GM21619 (cell line): ENCODE measurements at regions not wholly inside any gene's neighbourhood (a gene's known extent, or its start where the extent isn't known, plus 50 kb on each side); places are given as distances from the start of the nearest gene placed in this dataset.
"Not testable (repeated sequence)": the region's sequence is repeated elsewhere in the genome, so short reads cannot be mapped to it uniquely, and the experiment has no call there.

ENCODE experiments used
- ATAC-seq: cut with Tn5 transposase; IDR thresholded peaks from one replicate; pipeline ENCODE4 v1.9.1; 2021; ENCODE audit not compliant: unreplicated experiment

DNA sequence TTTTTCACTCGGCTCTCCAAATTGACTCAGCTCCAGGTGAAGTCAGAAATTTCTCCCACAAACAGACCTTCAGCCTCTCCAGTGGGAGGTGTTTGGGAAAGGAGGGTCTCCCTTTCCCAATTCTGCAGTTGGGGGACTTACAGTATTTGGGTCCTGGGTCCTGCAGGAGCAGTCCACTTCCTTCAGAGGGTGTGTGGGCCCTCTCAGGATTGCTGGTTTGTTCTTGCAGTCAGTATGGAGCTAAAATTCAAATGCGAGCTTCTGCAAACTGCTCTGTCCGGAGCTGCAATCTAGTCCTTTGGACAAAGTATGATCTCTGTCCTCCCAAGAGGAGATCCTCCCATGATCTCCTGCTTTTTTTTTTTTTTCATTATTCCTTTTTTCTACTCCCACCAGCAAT lies 87.9 kb upstream of the MSTN start:
- ATAC-seq = no peak

DNA sequence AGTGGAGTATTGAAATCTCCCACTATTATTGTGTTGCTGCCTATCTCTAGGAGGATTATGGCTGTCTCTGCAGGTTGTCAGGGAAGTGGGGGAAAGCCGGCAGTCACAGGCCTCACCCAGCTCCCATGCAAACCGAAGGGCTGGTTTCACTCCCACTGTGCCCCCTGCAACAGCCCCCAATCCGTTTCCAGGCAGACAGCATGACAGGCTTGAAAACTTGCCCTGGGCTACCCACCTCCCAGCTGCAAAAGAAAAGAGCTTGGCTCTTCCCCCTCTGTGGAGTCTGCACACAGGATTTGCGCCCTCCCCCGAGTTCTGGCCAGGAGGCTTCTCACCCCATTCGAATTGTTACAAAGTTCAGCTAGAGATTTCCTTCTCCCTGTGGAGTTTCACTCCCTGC lies 87.4 kb upstream of the MSTN start:
- ATAC-seq = no peak

DNA sequence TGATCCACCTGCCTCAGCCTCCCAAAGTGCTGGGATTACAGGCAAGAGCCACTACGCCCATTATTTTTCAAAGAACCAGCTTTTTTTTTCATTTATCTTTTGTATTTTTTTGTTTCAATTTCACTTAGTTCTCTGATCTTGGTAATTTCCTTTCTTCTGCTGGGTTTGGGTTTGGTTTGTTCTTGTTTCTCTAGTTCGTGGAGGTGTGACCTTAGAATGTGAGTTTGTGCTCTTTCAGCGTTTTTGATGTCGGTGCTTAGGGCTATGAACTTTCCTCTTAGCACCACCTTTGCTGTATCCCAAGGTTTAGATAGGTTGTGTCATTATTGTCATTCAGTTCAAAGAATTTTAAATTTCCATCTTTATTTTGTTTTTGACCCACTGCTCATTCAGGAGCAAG lies 86.7 kb upstream of the MSTN start:
- no peak for ATAC-seq

DNA sequence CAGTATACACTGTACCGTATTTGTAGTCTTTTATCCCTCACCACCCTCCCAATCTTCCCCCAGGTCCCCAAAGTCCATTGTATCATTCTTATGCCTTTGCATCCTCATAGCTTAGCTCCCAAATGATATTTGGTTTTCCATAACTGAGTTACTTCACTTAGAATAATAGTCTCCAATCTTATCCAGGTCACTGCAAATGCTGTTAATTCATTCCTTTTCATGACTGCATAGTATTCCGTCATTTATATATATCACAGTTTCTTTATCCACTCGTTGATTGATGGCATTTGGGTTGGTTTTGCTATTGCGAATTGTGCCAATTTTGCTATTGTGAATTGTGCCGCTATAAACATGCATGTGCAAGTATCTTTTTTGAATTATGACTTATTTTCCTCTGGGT lies 83.6 kb upstream of the MSTN start:
- ATAC-seq = not testable (repeated sequence)

DNA sequence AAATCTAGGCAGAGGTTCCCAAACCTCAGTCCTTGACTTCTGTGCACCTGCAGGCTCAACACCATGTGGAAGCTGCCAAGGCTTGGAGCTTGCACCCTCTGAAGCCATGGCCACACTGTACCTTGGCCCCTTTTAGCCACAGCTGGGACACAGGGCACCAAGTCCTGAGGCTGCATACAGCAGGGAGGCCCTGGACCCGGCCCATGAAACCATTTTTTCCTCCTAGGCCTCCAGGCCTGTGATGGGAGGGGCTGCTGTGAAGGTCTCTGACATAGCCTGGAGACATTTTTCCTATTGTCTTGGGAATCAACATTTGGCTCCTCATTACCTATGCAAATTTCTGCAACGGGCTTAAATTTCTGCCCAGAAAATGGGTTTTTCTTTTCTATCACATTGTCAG lies 77.9 kb upstream of the MSTN start:
- not testable (repeated sequence) for ATAC-seq

DNA sequence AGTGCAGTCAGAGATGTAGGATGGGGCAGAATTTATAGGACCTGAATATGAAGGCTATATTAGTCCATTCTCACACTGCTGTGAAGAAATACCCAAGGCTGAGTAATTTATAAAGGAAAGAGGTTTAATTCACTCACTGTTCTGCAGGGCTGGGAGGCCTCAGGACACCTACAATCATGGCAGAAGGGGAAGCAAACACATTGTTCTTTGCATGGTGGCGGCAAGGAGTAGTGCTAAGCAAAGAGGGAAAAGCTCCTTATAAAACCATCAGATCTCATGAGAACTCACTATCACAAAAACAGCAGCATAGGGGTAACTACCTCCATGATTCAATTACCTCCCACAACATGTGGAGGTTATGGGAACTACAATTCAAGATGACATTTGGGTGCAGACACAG lies 76.8 kb upstream of the MSTN start:
- no peak for ATAC-seq

GRCh38 chr2:190138032-190138431 lies 75.5 kb upstream of the MSTN start:
- ATAC-seq = no peak

DNA sequence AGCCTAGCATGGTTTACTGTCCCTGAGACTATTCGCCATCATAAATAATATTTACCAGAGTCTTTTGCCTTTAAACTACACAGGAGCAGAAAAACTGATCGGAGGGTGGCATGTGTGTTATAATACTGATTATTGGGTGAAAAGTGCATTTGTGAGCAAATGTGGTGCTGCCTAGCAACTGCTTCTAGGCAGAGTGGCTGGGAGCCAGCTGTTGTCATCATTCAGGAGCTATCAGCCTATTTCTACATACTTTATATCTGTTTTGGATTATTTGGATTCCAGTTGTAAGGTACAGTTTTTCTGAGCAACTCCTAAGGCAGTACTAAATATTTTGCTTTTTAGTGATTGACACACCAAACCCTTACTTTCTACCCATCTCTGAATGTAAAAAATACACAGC lies 75.0 kb upstream of the MSTN start:
- ATAC-seq = no peak

- ATAC-seq = no peak
These were observed 74.3 kb upstream of the MSTN start for GRCh38 chr2:190136825-190137224.

DNA sequence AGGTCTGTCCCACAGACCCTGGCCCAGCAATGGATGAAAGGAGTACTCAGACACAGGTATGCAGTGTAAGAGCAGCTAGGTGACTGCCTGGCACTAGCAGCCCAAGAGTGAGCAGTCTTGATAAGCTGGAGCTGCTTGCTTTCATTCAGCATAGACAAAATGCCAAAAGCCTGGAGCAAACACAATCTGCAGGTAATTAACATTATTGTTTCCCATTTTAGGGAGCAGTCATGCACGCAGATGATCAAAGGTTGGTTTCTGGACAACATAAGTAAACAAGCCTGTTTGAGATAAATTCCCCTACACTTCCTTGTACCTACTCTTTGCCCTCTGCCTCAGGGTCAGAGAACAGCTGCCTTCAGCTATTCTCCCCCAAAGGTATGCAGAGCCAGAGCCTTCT lies 73.7 kb upstream of the MSTN start:
- ATAC-seq = no peak

- ATAC-seq = no peak
These were observed 67.1 kb upstream of the MSTN start for GRCh38 chr2:190129421-190130199.

DNA sequence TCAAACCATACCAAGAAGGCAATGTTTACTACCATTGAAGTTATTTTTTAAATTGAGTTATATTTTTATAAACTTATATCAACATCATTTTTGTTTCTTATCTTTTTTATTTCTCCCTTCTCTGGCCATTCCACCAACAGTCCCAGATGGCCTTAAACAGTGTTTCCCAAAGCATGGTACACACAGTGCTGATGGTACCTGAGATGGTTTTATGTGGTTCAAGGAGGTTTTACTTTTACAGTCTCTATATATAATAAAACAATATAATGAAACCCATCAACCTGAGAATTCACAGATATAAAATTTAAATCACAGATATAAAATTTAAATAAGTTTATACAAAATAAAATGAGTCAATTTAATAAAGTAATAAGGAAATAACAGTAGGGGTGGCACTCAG lies 65.1 kb upstream of the MSTN start:
- ATAC-seq = no peak

GRCh38 chr2:190126798-190127197 lies 64.3 kb upstream of the MSTN start:
- ATAC-seq = no peak

DNA sequence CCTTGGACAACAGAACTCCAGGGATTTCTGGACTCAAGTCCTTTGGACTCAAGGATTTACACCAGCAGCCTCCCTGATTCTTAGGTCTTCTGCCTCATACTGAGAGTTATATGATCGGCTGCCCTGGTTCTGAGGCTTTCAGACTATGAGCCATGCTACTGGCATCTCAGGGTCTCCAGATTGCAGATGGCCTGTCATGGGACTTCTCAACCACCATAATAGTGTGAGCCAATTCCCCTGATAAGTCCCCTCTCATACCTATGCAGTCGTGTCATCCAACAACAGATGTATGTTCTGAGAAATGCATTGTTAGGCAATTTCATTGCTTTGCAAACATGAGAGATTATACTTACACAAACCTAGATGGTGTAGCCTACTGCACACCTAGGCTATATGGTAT lies 61.4 kb upstream of the MSTN start:
- ATAC-seq = no peak

GRCh38 chr2:190121971-190122370 lies 59.4 kb upstream of the MSTN start:
- peak; percentile 53 for ATAC-seq

GRCh38 chr2:190121305-190121704 lies 58.8 kb upstream of the MSTN start:
- no peak for ATAC-seq

DNA sequence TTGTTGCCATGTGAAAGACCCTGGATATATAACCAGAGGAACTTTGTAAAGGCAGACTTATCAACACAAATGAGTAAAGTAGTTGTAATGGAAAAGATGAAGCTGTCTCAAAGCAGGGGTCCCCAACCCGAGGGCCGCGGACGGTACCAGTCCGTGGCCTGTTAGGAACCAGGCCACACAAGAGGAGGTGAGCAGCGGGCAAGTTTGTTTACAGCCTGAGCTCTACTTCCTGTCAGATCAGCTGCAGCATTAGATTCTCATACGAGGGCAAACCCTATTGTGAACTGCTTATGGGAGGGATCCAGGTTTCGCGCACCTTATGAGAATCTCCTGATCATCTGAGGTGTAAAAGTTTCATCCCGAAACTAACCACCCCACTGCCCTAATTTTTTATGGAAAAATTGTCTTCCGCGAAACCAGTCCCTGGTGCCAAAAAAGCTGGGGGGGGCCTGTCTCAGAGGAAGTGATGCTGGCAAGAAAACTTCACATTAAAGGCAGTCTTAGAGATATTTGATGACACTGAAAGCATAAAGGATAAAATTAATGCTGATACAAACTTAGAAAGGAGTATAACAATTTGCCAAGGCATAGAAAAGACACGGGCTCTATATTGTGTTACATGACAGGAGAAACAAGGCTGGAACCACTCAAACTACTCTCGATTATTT lies 57.5 kb upstream of the MSTN start:
- ATAC-seq = no peak

DNA sequence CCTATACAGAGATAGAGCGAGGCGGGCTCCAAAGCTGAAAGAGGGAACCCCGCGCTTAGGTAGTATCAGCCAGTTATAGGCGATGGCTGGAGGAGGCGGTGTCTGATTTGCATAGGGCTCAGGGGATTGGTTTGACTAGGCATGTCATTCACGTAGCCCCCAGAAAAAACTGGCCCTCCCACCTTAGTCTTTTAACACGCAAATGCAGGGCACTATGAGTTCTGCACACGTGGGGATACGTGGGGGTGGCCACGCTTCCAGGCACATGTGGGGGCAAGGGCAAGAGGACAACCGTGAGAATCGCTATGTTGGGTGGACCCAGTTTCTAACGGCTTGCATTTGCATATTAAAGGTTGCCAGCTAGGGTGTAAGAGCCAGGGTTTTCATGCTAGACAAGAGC lies 56.7 kb upstream of the MSTN start:
- no peak for ATAC-seq

- ATAC-seq = no peak
These were observed 54.8 kb upstream of the MSTN start for GRCh38 chr2:190117305-190117704.

- no peak for ATAC-seq
These were observed 50.5 kb upstream of the MSTN start for GRCh38 chr2:190113000-190113399.
